Stimulated activated CD4-positive, alpha-beta T cell treated with anti-CD3 and anti-CD28 coated beads, Interleukin-1b, Interleukin-23, amount 100 ng/mL, for 48 hours (primary cell): ENCODE measurements at regions not wholly inside any gene's neighbourhood (a gene's known extent, or its start where the extent isn't known, plus 50 kb on each side); places are given as distances from the start of the nearest gene placed in this dataset.

Experiments
- DNase-seq: peaks from one replicate; pipeline ENCODE4 v3.0.0-alpha.2; 2020

DNA sequence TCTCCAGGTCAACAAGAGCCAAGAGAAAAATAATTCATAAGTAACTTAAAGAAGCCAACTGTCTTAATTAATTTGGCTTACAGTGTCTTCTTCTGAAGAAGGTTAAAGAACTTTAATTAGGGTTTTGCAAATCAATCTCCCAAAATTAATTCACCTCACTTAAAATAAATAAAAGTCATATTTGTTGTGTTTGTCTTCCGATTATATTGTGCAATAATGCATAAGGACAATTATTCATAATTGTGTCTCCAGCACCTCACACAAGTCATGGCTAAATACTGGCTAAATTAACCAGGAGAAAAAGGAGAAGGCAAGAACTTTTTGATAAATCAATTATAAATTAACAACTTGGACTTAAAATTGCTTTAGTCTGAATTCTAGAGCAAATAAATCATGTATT, 899.0 kb upstream of the NR2F2 start:
- no peak for DNase-seq

DNA sequence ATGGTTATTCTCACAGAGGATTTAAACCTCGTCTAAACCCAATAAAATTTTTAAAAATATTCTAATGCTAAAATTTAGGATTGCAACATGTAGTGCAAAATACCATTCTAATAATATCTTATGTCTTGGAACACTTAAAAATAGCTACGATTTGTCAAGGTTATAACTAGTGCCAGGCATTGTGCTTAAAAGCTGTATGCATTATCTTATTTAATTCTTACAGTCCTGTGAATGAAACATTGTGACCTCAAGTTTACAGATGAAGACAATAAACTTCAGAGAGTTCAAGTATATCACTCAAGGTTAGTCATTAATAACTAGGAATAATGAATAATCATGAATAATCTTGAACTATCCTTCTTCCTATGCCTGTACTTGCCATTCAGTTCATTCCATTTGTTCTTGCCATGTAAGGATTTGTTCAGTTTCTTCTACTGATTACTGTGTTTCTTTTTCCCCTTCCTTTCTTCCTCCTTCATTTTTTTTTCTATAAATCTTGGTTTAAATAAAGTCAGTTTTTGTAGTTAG, 897.6 kb upstream of the NR2F2 start:
- no peak for DNase-seq

- DNase-seq: no peak
Measured at GRCh38 chr15:95439922-95440376, 890.6 kb upstream of the NR2F2 start.

DNA sequence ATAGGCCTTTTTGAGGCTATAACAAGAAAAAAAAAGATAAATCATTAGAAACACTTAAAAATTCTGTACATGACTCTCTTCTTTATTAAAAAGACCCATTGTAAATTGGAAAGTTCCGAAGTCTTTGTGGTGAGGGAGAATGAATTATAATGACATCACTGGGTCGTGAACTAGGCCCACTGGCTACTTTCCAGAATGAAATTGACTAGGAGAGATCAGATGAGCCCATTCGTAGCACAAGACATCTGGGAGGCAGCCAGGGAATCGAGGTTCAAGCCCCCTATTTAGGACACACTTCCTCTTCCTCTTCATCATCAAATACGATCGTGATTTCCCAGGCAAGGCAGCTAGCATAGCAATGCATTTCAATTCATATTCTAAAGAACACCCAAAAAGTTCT, 889.8 kb upstream of the NR2F2 start:
- DNase-seq: no peak

GRCh38 chr15:95442107-95442719, 888.3 kb upstream of the NR2F2 start:
- no peak for DNase-seq

GRCh38 chr15:95444860-95445259, 885.6 kb upstream of the NR2F2 start:
- no peak for DNase-seq

GRCh38 chr15:95446854-95447253, 883.6 kb upstream of the NR2F2 start:
- peak; percentile 1 for DNase-seq

DNA sequence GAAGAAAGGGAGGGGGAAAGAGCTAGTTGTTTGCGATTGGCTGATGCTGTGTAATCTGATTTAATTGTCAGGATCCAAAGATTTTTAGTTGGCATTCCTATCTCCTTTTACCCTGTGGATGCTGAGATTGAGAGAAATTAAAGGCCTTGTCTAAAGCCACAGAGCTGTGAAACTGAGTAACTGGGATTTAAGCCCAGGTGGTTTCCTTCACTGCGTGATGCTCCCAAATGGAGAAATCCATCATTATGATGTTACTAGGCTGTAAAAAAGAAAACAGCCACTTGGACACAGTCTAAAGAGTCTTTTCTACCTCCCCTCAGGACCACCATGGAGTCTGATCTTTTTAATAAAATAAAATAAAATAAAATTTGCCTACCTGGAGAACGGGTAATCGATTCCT, 883.0 kb upstream of the NR2F2 start:
- no peak for DNase-seq

DNA sequence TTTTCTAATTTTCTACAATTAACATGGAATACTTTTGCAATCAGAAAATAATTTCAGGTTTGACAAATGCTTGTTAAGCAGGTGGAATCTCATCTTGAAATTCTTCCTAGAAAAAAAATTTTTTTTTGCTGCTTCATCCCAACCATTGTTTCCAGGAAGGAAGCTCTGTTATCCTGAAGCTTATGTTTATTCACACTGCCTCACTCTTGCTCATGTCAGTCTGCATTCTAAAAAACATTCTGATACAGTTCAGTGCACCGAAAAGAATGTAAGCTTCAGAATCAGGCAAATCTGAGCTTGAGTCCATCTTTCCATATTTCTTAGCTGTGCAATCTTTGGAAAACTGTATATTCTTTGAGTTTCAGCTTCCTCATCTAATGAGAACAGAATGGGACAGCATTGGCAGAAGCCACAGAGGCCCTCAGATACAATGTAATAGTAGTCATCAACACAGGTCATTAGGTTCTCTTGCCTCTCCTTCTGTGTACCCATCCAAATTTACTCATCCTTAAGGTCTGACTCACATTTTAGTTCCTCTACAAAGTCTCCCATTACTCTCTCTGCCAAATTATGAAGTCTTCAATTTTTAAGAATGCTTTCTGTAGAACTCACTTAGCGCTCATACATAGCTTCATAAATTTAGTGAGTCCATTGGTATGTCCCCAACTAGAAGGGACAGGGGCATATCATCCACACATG, 881.8 kb upstream of the NR2F2 start:
- DNase-seq: no peak

DNA sequence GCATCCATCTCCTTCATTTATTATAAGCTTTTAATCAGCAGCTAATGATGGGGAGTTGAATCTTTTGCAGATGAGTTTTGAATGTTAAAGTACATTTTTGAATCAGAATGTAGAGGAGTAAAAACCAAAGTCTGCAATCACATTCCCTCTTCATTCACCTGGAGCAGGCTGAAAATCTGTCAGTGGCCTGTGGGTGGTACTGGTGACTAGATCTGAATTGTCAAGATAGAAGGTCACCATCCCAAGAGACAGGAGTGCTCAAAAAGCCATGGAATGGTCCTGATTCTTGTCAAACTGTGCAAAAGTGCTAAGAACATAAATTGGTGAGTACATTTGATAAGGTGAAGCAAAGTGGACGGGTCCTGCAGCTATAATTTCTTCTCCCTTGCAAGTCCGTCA, 881.3 kb upstream of the NR2F2 start:
- no peak for DNase-seq

GRCh38 chr15:95450413-95450812, 880.1 kb upstream of the NR2F2 start:
- no peak for DNase-seq

GRCh38 chr15:95451938-95452337, 878.6 kb upstream of the NR2F2 start:
- no peak for DNase-seq

GRCh38 chr15:95454403-95455262, 875.9 kb upstream of the NR2F2 start:
- no peak for DNase-seq

GRCh38 chr15:95457520-95457919, 873.0 kb upstream of the NR2F2 start:
- no peak for DNase-seq

- DNase-seq: no peak
Measured at GRCh38 chr15:95458721-95459120, 871.8 kb upstream of the NR2F2 start.

- no peak for DNase-seq
Measured at GRCh38 chr15:95459273-95459672, 871.2 kb upstream of the NR2F2 start.

GRCh38 chr15:95464509-95464908, 866.0 kb upstream of the NR2F2 start:
- no peak for DNase-seq

DNA sequence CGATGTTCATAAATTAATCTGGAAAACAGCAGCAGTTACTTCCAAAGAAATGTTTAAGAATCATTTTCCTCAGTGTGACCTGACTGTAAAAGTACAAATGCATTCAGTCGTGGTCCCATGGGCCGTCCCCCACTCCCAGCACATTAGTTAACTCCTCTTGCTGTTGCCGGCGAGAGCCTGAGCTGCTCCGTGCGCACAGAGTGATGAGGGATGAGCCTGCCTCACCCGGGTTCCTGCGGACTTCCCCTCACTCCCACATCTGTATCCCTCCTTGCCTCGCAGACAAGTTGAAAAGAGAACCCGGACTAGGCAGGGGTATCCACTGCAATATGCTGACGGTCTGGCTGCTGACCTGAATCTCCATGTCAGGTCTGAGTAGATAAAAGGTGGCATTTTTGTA, 861.7 kb upstream of the NR2F2 start:
- no peak for DNase-seq

- no peak for DNase-seq
Measured at GRCh38 chr15:95469496-95470000, 861.0 kb upstream of the NR2F2 start.

DNA sequence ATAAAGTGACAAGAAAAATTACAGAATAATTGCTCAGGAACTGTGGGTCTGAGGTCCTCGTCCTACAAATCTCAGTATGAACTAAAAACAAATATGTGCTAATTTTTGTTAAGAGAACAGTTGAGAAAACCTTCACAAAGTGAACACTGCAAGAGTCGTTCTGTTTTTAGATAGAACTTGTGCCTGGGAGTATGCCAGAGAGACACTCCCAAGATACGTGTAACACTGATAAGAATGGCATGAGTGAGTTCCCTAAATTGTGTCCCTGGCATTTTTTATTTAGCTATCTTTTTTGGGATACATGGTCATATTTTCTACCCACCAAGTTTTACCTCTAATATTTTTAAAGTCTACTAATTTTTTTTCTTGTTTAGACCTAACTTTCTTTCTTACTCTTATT, 860.0 kb upstream of the NR2F2 start:
- DNase-seq: no peak

GRCh38 chr15:95470997-95471689, 859.4 kb upstream of the NR2F2 start:
- DNase-seq: no peak

- DNase-seq: no peak
Measured at GRCh38 chr15:95471690-95472086, 858.8 kb upstream of the NR2F2 start.

GRCh38 chr15:95475067-95475466, 855.4 kb upstream of the NR2F2 start:
- DNase-seq: no peak
